DMS153 treated with DMSO at 0.1 percent for 48 hours (cell line): ENCODE measurements at regions not wholly inside any gene's neighbourhood (a gene's known extent, or its start where the extent isn't known, plus 50 kb on each side); places are given as distances from the start of the nearest gene placed in this dataset.
A peak's percentile ranks its signal among the peaks of the same experiment; 100 is the strongest.

Source experiments
- DNase-seq: peaks from one replicate; lab custom pipeline; 2025; ENCODE audit not compliant: unreplicated experiment; lab: John Stamatoyannopoulos, UW

GRCh38 chr13:52975969-52976368 is 52.6 kb upstream of the OLFM4 start:
- no peak for DNase-seq

- no peak for DNase-seq
Observed at GRCh38 chr13:52975161-52975560, 53.5 kb upstream of the OLFM4 start.

GRCh38 chr13:52974711-52975110 is 53.9 kb upstream of the OLFM4 start:
- DNase-seq: no peak

- no peak for DNase-seq
Observed at GRCh38 chr13:52969373-52969772, 59.2 kb upstream of the OLFM4 start.

GRCh38 chr13:52968074-52968700 is 60.4 kb upstream of the OLFM4 start:
- DNase-seq: peak; percentile 89

- DNase-seq: no peak
Observed at GRCh38 chr13:52961987-52962386, 66.6 kb upstream of the OLFM4 start.

GRCh38 chr13:52961256-52961910 is 67.2 kb upstream of the OLFM4 start:
- DNase-seq: no peak

- no peak for DNase-seq
Observed at GRCh38 chr13:52955472-52955874, 73.1 kb upstream of the OLFM4 start.

GRCh38 chr13:52954838-52955237 is 73.8 kb upstream of the OLFM4 start:
- DNase-seq: no peak

- DNase-seq: no peak
Observed at GRCh38 chr13:52950436-52950956, 78.1 kb upstream of the OLFM4 start.

GRCh38 chr13:52949742-52950141 is 78.9 kb upstream of the OLFM4 start:
- no peak for DNase-seq

- no peak for DNase-seq
Observed at GRCh38 chr13:52949044-52949443, 79.6 kb upstream of the OLFM4 start.

- DNase-seq: no peak
Observed at GRCh38 chr13:52947921-52948373, 80.7 kb upstream of the OLFM4 start.

- DNase-seq: no peak
Observed at GRCh38 chr13:52945348-52945747, 83.3 kb upstream of the OLFM4 start.

GRCh38 chr13:52944697-52945096 is 83.9 kb upstream of the OLFM4 start:
- DNase-seq: no peak

GRCh38 chr13:52938065-52938464 is 89.6 kb upstream of the PCDH8 start:
- DNase-seq: no peak

- no peak for DNase-seq
Observed at GRCh38 chr13:52936806-52937205, 88.4 kb upstream of the PCDH8 start.

GRCh38 chr13:52934258-52934657 is 85.8 kb upstream of the PCDH8 start:
- no peak for DNase-seq

- DNase-seq: no peak
Observed at GRCh38 chr13:52933547-52934210, 85.2 kb upstream of the PCDH8 start.

- DNase-seq: no peak
Observed at GRCh38 chr13:52933099-52933498, 84.7 kb upstream of the PCDH8 start.

- no peak for DNase-seq
Observed at GRCh38 chr13:52932649-52933048, 84.2 kb upstream of the PCDH8 start.
